ENCODE measurements at regions not wholly inside any gene's neighbourhood (a gene's known extent, or its start where the extent isn't known, plus 50 kb on each side); places are given as distances from the start of the nearest gene placed in this dataset.
A peak's percentile ranks its signal among the peaks of the same experiment; 100 is the strongest.

- POLR2A ChIA-PET = no interaction called here
- WGBS (ENCODE audit: low lambda C conversion rate) = 19% methylated on average over 2 of the region's 2 CpGs
Measured at GRCh38 chr3:23114432-23114831, 88.7 kb upstream of the UBE2E2 start.

GRCh38 chr3:23115171-23115877, 87.8 kb upstream of the UBE2E2 start:
- Histone ChIP-seq H3K9ac (no peak overlapping the region), H3K9me2 (no peaks in the 10 kb centered on the region), H3K4me2 (no peak overlapping the region), H3K4me1 (ENCODE audit: control insufficient read depth in 1 of 2, insufficient read depth in 2 of 2, low read depth in 1 of 2, low read length in 1 of 2) (peaks cover 0 to 6% of the 10 kb centered on the region in 2 experiments; a peak in 2 of 4 replicates), H3K27ac (ENCODE audit: low read depth in 2 of 2, low read length in 1 of 2) (no peak overlapping the region), H3K27me3 (ENCODE audit: insufficient read depth) (no peaks in the 10 kb centered on the region), H3K4me3 (ENCODE audit: low read depth in 2 of 2, low read length in 1 of 2) (no peak overlapping the region), H3K9me3 (no peaks in the 10 kb centered on the region), H3K79me2 (ENCODE audit: insufficient read depth) (no peaks in the 10 kb centered on the region), H2AFZ (ENCODE audit: low read depth) (no peak overlapping the region), H4K20me1 (ENCODE audit: insufficient read depth) (no peaks in the 10 kb centered on the region), H3K36me3 (replicated peaks in 1 of 2; ENCODE audit: control insufficient read depth in 1 of 2, insufficient read depth in 2 of 2, low read length in 1 of 2) (no peaks in the 10 kb centered on the region), H3F3A (replicated peaks; ENCODE audit: insufficient read depth) (no peaks in the 10 kb centered on the region)
- ChIA-PET POLR2A (no interaction called here), CTCF (no interaction called here)
- DNase-seq = no peak
- 68% methylated on average over 3 of the region's 3 CpGs for WGBS (ENCODE audit: low lambda C conversion rate)
- TF ChIP-seq POLR2AphosphoS5 (IDR thresholded peaks at IDR 0.05; ENCODE audit: low read depth, low read length) (no peak), MEF2A (IDR thresholded peaks at IDR 0.05; ENCODE audit: borderline replicate concordance, low read depth) (no peak), REST (IDR thresholded peaks at IDR 0.05; ENCODE audit: low read depth, low read length) (no peak), ELF1 (IDR thresholded peaks at IDR 0.05) (no peak), FOXJ3 (CRISPR knock-in tag; IDR thresholded peaks at IDR 0.05) (no peak), NRF1 (IDR thresholded peaks at IDR 0.05; ENCODE audit: low read depth, low read length) (no peak), RCOR1 (IDR thresholded peaks at IDR 0.05; ENCODE audit: low read length) (no peak), EP300 (IDR thresholded peaks at IDR 0.05; ENCODE audit: borderline replicate concordance in 1 of 2, low read depth in 1 of 2, low read length in 1 of 2) (no peak), SMC3 (IDR thresholded peaks at IDR 0.05; ENCODE audit: low read depth, low read length) (no peak), RAD21 (IDR thresholded peaks at IDR 0.05; ENCODE audit: low read length) (no peak), TCF12 (IDR thresholded peaks at IDR 0.05) (no peak), YY1 (IDR thresholded peaks at IDR 0.05; ENCODE audit: low read depth) (no peak), USF2 (IDR thresholded peaks at IDR 0.05; ENCODE audit: borderline replicate concordance, low read depth, low read length) (no peak)
- TF ChIP-seq, protein P1, sequence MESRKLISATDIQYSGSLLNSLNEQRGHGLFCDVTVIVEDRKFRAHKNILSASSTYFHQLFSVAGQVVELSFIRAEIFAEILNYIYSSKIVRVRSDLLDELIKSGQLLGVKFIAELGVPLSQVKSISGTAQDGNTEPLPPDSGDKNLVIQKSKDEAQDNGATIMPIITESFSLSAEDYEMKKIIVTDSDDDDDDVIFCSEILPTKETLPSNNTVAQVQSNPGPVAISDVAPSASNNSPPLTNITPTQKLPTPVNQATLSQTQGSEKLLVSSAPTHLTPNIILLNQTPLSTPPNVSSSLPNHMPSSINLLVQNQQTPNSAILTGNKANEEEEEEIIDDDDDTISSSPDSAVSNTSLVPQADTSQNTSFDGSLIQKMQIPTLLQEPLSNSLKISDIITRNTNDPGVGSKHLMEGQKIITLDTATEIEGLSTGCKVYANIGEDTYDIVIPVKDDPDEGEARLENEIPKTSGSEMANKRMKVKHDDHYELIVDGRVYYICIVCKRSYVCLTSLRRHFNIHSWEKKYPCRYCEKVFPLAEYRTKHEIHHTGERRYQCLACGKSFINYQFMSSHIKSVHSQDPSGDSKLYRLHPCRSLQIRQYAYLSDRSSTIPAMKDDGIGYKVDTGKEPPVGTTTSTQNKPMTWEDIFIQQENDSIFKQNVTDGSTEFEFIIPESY (IDR thresholded peaks at IDR 0.05; ENCODE audit: borderline replicate concordance, low read depth) = no peak
- TF ChIP-seq, protein P2, sequence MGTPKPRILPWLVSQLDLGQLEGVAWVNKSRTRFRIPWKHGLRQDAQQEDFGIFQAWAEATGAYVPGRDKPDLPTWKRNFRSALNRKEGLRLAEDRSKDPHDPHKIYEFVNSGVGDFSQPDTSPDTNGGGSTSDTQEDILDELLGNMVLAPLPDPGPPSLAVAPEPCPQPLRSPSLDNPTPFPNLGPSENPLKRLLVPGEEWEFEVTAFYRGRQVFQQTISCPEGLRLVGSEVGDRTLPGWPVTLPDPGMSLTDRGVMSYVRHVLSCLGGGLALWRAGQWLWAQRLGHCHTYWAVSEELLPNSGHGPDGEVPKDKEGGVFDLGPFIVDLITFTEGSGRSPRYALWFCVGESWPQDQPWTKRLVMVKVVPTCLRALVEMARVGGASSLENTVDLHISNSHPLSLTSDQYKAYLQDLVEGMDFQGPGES (IDR thresholded peaks at IDR 0.05; ENCODE audit: low read depth, low read length) = no peak

More at GRCh38 chr3:23114432-23114831, 88.7 kb upstream of the UBE2E2 start:
- no peaks in the 10 kb centered on the region for H3K9me3 ChIP-seq
- CTCF ChIA-PET = no interaction called here
- H3K27me3 ChIP-seq (ENCODE audit: insufficient read depth) = no peaks in the 10 kb centered on the region; the same call in 1 of the 2 replicates
- no peak overlapping the region for H2AFZ ChIP-seq (ENCODE audit: low read depth)
- no peak overlapping the region for H3K9ac ChIP-seq
- no peak overlapping the region for H3K4me3 ChIP-seq (ENCODE audit: low read depth in 2 of 2, low read length in 1 of 2)
- peaks cover 0 to 6% of the 10 kb centered on the region in 2 experiments; a peak in 2 of 4 replicates for H3K4me1 ChIP-seq (ENCODE audit: control insufficient read depth in 1 of 2, insufficient read depth in 2 of 2, low read depth in 1 of 2, low read length in 1 of 2)
- no peak overlapping the region for H3K27ac ChIP-seq (ENCODE audit: low read depth in 2 of 2, low read length in 1 of 2)
- DNase-seq = no peak
- no peaks in the 10 kb centered on the region for H3F3A ChIP-seq (replicated peaks; ENCODE audit: insufficient read depth)
- no peak overlapping the region for H3K4me2 ChIP-seq
- TF ChIP-seq JUND (IDR thresholded peaks at IDR 0.05) (no peak), SMC3 (IDR thresholded peaks at IDR 0.05; ENCODE audit: low read depth, low read length) (no peak), RAD21 (IDR thresholded peaks at IDR 0.05; ENCODE audit: low read length) (peak; percentile 37), NFIC (IDR thresholded peaks at IDR 0.05; ENCODE audit: borderline replicate concordance) (no peak), EP300 (IDR thresholded peaks at IDR 0.05; ENCODE audit: borderline replicate concordance in 1 of 2, low read depth in 1 of 2, low read length in 1 of 2) (0 out of 4 replicates have a peak, but pooled peaks of 1 of the 2 experiments have one; percentile 30), TAF1 (IDR thresholded peaks at IDR 0.05; ENCODE audit: borderline replicate concordance, low read depth, low read length) (no peak), CHD2 (IDR thresholded peaks at IDR 0.05; ENCODE audit: low read length, partially characterized antibody) (no peak)
- H3K36me3 ChIP-seq (replicated peaks in 1 of 2; ENCODE audit: control insufficient read depth in 1 of 2, insufficient read depth in 2 of 2, low read length in 1 of 2) = no peaks in the 10 kb centered on the region
- no peaks in the 10 kb centered on the region for H4K20me1 ChIP-seq (ENCODE audit: insufficient read depth)
- no peaks in the 10 kb centered on the region for H3K9me2 ChIP-seq
- H3K79me2 ChIP-seq (ENCODE audit: insufficient read depth) = no peaks in the 10 kb centered on the region

Measured in SK-N-SH (cell line).